ENCODE measurements at regions not wholly inside any gene's neighbourhood (a gene's known extent, or its start where the extent isn't known, plus 50 kb on each side); places are given as distances from the start of the nearest gene placed in this dataset.

GRCh38 chr7:84462259-84462658 lies 267.7 kb upstream of the SEMA3A start:
- Histone ChIP-seq H4K20me1 (ENCODE audit: insufficient read depth) (no peaks in the 10 kb centered on the region), H3K79me2 (ENCODE audit: insufficient read depth, low read length) (no peaks in the 10 kb centered on the region), H3K27me3 (ENCODE audit: insufficient read depth, low read length) (no peaks in the 10 kb centered on the region), H2AFZ (ENCODE audit: low read depth, low read length, poor library complexity, severe bottlenecking) (no peak overlapping the region), H3K4me2 (ENCODE audit: low read length) (no peak overlapping the region), H3K9me2 (ENCODE audit: insufficient read depth) (no peaks in the 10 kb centered on the region), H3K4me3 (replicated peaks in 1 of 2; ENCODE audit: low read depth in 1 of 2, low read length in 2 of 2) (no peak overlapping the region), H3K9ac (ENCODE audit: low read length) (no peak overlapping the region), H3K9me3 (ENCODE audit: control insufficient read depth in 1 of 2, insufficient read depth in 1 of 2, low read depth in 1 of 2, low read length in 2 of 2) (no peaks in the 10 kb centered on the region), H3K36me3 (ENCODE audit: control insufficient read depth in 1 of 2, insufficient read depth in 2 of 2, low read length in 2 of 2) (no peaks in the 10 kb centered on the region), H3K27ac (ENCODE audit: low read depth, low read length) (no peak overlapping the region), H3K4me1 (ENCODE audit: control insufficient read depth in 1 of 2, insufficient read depth in 2 of 2, low read length in 2 of 2) (no peaks in the 10 kb centered on the region)
- RAD21 ChIA-PET (ENCODE audit: low non-redundant PET in 1 of 2, low total read pairs in 2 of 2, uncharacterized antibody in 2 of 2, unreplicated experiment in 2 of 2), result no interaction called here
- TF ChIP-seq ZBTB33 (IDR thresholded peaks at IDR 0.05; ENCODE audit: extremely low read depth, insufficient replicate concordance, low read length), result no peak
- no peak for TF ChIP-seq ZFX (IDR thresholded peaks at IDR 0.05)
- TF ChIP-seq SIN3A (IDR thresholded peaks at IDR 0.05; ENCODE audit: low read depth), result no peak
- TF ChIP-seq ATF3 (IDR thresholded peaks at IDR 0.05), result no peak
- no peak for TF ChIP-seq YY1 (IDR thresholded peaks at IDR 0.05; ENCODE audit: extremely low read depth, insufficient replicate concordance, low read depth, low read length)
- TF ChIP-seq MAX (IDR thresholded peaks at IDR 0.05), result no peak
- TF ChIP-seq EGR1 (IDR thresholded peaks at IDR 0.05; ENCODE audit: low read depth), result no peak
- TF ChIP-seq ZNF274 (IDR thresholded peaks at IDR 0.05; ENCODE audit: low read depth, low read length), result no peak
- no peak for TF ChIP-seq CEBPB (IDR thresholded peaks at IDR 0.05; ENCODE audit: low read depth)
- TF ChIP-seq JUND (IDR thresholded peaks at IDR 0.05), result no peak
- no peak for TF ChIP-seq EZH2phosphoT487 (IDR thresholded peaks at IDR 0.05; ENCODE audit: borderline replicate concordance)
- TF ChIP-seq SP1 (IDR thresholded peaks at IDR 0.05; ENCODE audit: low read depth), result no peak
- no peak for TF ChIP-seq TCF7L2 (IDR thresholded peaks at IDR 0.05; ENCODE audit: borderline replicate concordance, extremely low read depth, insufficient read depth, insufficient read length)
- POLR2A ChIA-PET, result no interaction called here
- CTCF ChIA-PET, result no interaction called here
- BruUV-seq (replicated peaks), result no TSS peak
- intact Hi-C loops (cut with micrococcal nuclease), result no loop called here
- ATAC-seq, result no peak
- DNase-seq (ENCODE audit: low read depth, low spot score), result no peak

Data from HCT116 (cell line).